GM18505 (cell line): ENCODE measurements at regions not wholly inside any gene's neighbourhood (a gene's known extent, or its start where the extent isn't known, plus 50 kb on each side); places are given as distances from the start of the nearest gene placed in this dataset.

ENCODE experiments used
- ATAC-seq: cut with Tn5 transposase; IDR thresholded peaks from one replicate; pipeline ENCODE4 v1.9.1; 2021; ENCODE audit not compliant: unreplicated experiment
- POLR2A ChIP-seq: IDR thresholded peaks from 4 replicates; pipeline ENCODE4 v1.6.1; 2011; ENCODE audit warnings: borderline replicate concordance; ENCODE audit not compliant: insufficient read depth, insufficient read length; ENCODE audit errors: extremely low read depth

DNA sequence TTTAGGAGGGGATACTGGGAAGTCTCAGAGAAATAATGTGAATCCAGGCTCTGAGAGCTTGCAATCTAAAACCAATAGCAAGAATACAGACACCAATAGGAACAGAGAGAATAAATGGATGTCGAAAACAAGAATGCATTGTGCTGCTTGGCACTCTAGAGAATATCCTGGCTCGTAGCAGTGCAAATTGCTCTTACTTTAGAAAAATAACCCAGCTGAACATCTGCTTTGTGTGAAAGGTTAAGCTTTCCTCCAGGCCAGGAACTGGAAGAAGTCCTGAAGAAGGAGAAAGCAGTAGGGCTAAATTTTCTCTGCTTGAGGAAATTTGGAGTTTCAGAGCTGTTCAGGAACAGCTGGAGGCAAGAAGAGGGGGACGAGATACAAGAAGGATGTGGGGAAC is 382.3 kb downstream of the HHIPL2 start:
- ATAC-seq: no peak
- no peak for TF ChIP-seq POLR2A

GRCh38 chr1:222163895-222164294 is 384.0 kb downstream of the HHIPL2 start:
- no peak for ATAC-seq
- no peak for TF ChIP-seq POLR2A

DNA sequence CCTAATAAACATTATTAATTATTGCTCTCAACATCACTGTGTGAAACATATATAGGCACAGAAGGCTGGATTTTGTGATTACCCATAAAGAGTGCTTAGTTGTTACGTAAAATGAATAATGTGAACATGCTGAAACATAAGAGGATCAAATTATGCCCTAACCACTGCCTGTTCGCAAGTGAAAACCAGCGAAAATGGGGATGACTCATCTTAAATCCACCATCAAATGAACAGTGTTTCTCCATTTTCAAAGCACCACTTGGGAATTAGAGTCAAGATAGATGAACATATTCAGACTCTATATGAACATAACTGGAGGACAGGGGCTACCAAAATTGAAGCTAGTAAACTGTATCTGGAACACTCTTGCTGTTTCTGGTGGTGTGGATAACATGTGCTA is 386.2 kb downstream of the HHIPL2 start:
- no peak for TF ChIP-seq POLR2A
- ATAC-seq: no peak

- ATAC-seq: no peak
- no peak for TF ChIP-seq POLR2A
These were observed 390.3 kb downstream of the HHIPL2 start for GRCh38 chr1:222157612-222158011.

DNA sequence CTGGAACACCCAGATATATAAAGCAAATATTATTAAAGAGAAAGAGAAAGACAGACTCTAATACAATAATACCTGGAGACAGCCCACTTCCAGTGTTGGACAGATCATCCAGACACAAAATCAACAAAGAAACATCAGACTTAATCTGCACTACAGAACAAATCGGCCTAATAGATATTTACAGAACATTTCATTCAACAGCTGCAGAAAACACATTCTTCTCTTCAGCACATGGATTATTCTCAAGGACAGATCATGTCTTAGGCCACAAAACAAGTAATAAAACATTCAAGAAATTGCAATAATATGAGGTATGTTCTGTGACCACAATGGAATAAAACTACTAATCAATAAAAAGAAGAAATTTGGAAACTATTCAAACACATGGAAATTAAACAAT is 398.3 kb upstream of the DUSP10 start:
- ATAC-seq: no peak
- TF ChIP-seq POLR2A: no peak

- TF ChIP-seq POLR2A: no peak
- ATAC-seq: no peak
These were observed 396.2 kb upstream of the DUSP10 start for GRCh38 chr1:222138095-222138494.

DNA sequence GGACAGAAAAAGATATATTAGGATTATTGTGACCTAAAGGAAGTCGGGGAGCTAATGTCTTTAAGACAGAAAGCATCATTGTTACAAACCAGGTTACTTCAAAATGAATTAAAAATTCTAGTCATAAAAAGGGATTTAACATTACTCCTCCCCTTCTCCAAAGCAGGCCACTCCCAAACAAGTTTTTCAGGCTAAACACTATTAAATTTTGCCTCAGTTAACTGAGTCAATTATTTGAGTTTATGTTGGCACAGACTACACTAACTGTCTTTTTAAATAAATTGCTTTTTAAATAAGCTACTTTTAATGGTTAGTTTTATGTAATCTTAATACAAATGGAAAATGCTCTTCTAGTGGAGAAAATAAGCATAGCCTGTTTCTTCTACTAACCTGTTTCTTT is 395.0 kb upstream of the DUSP10 start:
- ATAC-seq: no peak

GRCh38 chr1:222129041-222129440 is 387.2 kb upstream of the DUSP10 start:
- TF ChIP-seq POLR2A: no peak
- ATAC-seq: no peak

More for the DNA sequence above, 395.0 kb upstream of the DUSP10 start:
- TF ChIP-seq POLR2A: no peak

GRCh38 chr1:222127526-222128152 is 385.8 kb upstream of the DUSP10 start:
- no peak for TF ChIP-seq POLR2A
- ATAC-seq: no peak

GRCh38 chr1:222127096-222127495 is 385.2 kb upstream of the DUSP10 start:
- no peak for ATAC-seq
- TF ChIP-seq POLR2A: no peak

DNA sequence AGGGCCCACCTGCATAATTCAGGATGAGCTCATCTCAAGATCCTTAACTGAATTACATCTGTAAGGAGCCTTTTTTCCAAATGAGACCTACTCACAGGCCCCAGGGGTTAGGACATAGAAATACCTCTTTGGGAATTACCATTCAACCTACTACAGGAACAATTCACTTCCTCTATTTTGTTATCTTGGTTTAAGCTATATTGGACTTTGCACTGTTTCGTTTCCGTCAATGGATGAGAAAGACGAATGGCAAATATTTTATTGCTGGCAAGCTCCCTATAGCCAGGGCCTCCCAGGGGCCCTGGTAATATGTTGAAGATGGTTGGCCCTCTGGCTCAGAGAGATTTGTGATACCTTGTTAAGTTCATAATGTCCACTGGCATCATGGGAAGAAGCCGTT is 384.2 kb upstream of the DUSP10 start:
- no peak for TF ChIP-seq POLR2A
- no peak for ATAC-seq

DNA sequence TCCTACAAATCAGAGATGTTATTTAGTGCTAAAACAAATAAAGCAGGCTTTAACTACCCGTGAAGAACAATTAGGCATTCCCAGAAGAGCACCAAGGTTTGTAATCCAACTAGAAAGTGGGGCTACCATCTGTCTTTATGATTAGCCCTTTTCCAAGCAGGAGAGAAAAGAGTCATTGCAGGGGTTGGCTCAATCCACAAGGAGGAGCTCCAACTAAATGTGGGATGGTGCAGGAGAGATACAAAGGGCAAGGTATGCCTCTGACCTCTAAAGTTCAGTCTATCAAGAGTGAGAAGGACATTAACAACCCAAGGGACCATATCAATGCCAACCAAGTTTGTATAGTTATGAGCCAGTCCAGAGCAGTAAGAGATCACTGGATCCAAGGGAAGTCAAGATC is 382.7 kb upstream of the DUSP10 start:
- no peak for ATAC-seq
- no peak for TF ChIP-seq POLR2A

DNA sequence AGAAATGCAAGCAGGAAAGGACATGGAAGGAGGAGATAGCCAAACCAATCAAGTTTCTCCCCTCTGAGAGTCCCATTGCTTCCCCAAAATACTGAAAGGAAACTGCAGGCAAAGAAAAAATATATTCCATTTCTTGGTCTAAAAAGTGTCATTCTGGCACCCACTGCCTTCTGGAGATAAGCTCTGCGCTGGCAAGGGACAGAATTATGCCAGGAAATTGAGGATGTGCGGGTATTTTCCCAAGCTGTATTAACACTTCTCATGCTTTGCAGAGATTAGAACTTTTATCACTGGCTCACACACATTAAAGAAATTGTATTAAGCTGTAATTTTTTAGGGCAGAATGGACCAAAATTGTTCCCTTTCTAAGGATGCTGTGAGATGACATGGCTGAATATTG is 381.2 kb upstream of the DUSP10 start:
- TF ChIP-seq POLR2A: no peak
- ATAC-seq: no peak

DNA sequence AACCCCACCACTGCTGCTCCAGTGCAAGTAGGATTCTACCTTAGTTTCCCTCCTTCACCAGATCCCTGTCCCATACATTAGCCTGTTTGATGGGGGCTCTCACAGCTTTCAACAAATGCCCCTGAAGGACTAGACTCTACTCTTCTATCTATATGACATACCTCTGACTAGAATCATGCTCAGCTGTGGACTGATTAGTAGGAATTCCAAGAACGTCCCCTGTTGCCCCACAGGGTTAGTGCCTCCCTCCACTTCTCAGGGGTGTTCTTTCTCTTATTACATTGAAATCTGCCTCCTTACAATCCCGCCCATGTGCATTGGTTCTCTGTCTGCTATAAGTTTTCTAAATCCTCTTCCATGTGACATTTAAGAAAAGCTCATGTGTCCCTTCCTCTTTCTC is 375.9 kb upstream of the DUSP10 start:
- TF ChIP-seq POLR2A: no peak
- ATAC-seq: no peak
